ENCODE measurements at regions not wholly inside any gene's neighbourhood (a gene's known extent, or its start where the extent isn't known, plus 50 kb on each side); places are given as distances from the start of the nearest gene placed in this dataset.

- H3K9me3 ChIP-seq (ENCODE audit: control insufficient read depth, insufficient read depth, low read length), result no peaks in the 10 kb centered on the region
- H3K27ac Mint-ChIP-seq, result no peak overlapping the region
- H3K27me3 ChIP-seq (ENCODE audit: control insufficient read depth, insufficient read depth, low read length), result no peaks in the 10 kb centered on the region
- no peak for TF ChIP-seq CTCF (IDR thresholded peaks at IDR 0.05)
- no peaks in the 10 kb centered on the region for H3K36me3 ChIP-seq (ENCODE audit: control insufficient read depth, insufficient read depth, low read length)
- H3K4me1 ChIP-seq (ENCODE audit: control insufficient read depth, insufficient read depth, low read length), result no peaks in the 10 kb centered on the region
- no peak overlapping the region for H3K4me3 ChIP-seq (ENCODE audit: low read length)
- H3K9me3 Mint-ChIP-seq, result peaks cover 0 to 1% of the 10 kb centered on the region in 2 donors
- DNase-seq, result no peak
- no peaks in the 10 kb centered on the region for H3K4me1 Mint-ChIP-seq
- intact Hi-C loops (cut with micrococcal nuclease), result loop anchor here (2.0 kb wide), 1 partner anchor 15 kb away; no protein-coding TSS in a partner anchor
- 75% methylated on average over 5 of the region's 5 CpGs for WGBS (ENCODE audit: insufficient coverage)
- H3K36me3 Mint-ChIP-seq, result no peaks in the 10 kb centered on the region
- H3K27me3 Mint-ChIP-seq (ENCODE audit: low read depth in 2 of 2), result no peaks in the 10 kb centered on the region
- ATAC-seq, result no peak
- no peak overlapping the region for H3K4me3 Mint-ChIP-seq
- no peak overlapping the region for H3K27ac ChIP-seq (ENCODE audit: low read length)
Measured at GRCh38 chr17:13157656-13158055, 139.8 kb upstream of the ELAC2 start.

- Histone ChIP-seq H3K27ac (ENCODE audit: low read length) (no peak overlapping the region), H3K27me3 (ENCODE audit: control insufficient read depth, insufficient read depth, low read length) (no peaks in the 10 kb centered on the region), H3K4me1 (ENCODE audit: control insufficient read depth, insufficient read depth, low read length) (no peaks in the 10 kb centered on the region), H3K36me3 (ENCODE audit: control insufficient read depth, insufficient read depth, low read length) (no peaks in the 10 kb centered on the region), H3K9me3 (ENCODE audit: control insufficient read depth, insufficient read depth, low read length) (no peaks in the 10 kb centered on the region), H3K4me3 (ENCODE audit: low read length) (no peak overlapping the region)
- no peak overlapping the region for H3K4me3 Mint-ChIP-seq
- H3K27ac Mint-ChIP-seq, result no peak overlapping the region
- 82% methylated on average over 3 of the region's 4 CpGs for WGBS (ENCODE audit: insufficient coverage)
- intact Hi-C loops (cut with micrococcal nuclease), result no loop called here
- ATAC-seq (no peak), DNase-seq (no peak)
- H3K9me3 Mint-ChIP-seq, result peaks cover 0 to 2% of the 10 kb centered on the region in 2 donors
- TF ChIP-seq CTCF (IDR thresholded peaks at IDR 0.05), result no peak
- H3K4me1 Mint-ChIP-seq, result no peaks in the 10 kb centered on the region
- no peaks in the 10 kb centered on the region for H3K36me3 Mint-ChIP-seq
- H3K27me3 Mint-ChIP-seq (ENCODE audit: low read depth in 2 of 2), result no peaks in the 10 kb centered on the region
Measured at GRCh38 chr17:13154930-13155329, 137.1 kb upstream of the ELAC2 start.

GRCh38 chr17:13154398-13154797, 136.6 kb upstream of the ELAC2 start:
- H3K36me3 ChIP-seq (ENCODE audit: control insufficient read depth, insufficient read depth, low read length), result no peaks in the 10 kb centered on the region
- no peaks in the 10 kb centered on the region for H3K4me1 ChIP-seq (ENCODE audit: control insufficient read depth, insufficient read depth, low read length)
- Mint-ChIP-seq H3K36me3 (no peaks in the 10 kb centered on the region), H3K27ac (no peak overlapping the region), H3K4me3 (no peak overlapping the region), H3K4me1 (no peaks in the 10 kb centered on the region), H3K9me3 (peaks cover 0 to 2% of the 10 kb centered on the region in 2 donors), H3K27me3 (ENCODE audit: low read depth in 2 of 2) (no peaks in the 10 kb centered on the region)
- no peak for DNase-seq
- no peak overlapping the region for H3K27ac ChIP-seq (ENCODE audit: low read length)
- no peaks in the 10 kb centered on the region for H3K9me3 ChIP-seq (ENCODE audit: control insufficient read depth, insufficient read depth, low read length)
- TF ChIP-seq CTCF (IDR thresholded peaks at IDR 0.05), result no peak
- 90% methylated on average over 2 of the region's 2 CpGs for WGBS (ENCODE audit: insufficient coverage)
- intact Hi-C loops (cut with micrococcal nuclease), result no loop called here
- no peak for ATAC-seq
- H3K4me3 ChIP-seq (ENCODE audit: low read length), result no peak overlapping the region
- H3K27me3 ChIP-seq (ENCODE audit: control insufficient read depth, insufficient read depth, low read length), result no peaks in the 10 kb centered on the region

- no peaks in the 10 kb centered on the region for H3K36me3 ChIP-seq (ENCODE audit: control insufficient read depth, insufficient read depth, low read length)
- intact Hi-C loops (cut with micrococcal nuclease), result no loop called here
- H3K9me3 ChIP-seq (ENCODE audit: control insufficient read depth, insufficient read depth, low read length), result no peaks in the 10 kb centered on the region
- H3K27me3 Mint-ChIP-seq (ENCODE audit: low read depth in 2 of 2), result no peaks in the 10 kb centered on the region
- no peak for TF ChIP-seq CTCF (IDR thresholded peaks at IDR 0.05)
- ATAC-seq (no peak), DNase-seq (no peak)
- no peak overlapping the region for H3K27ac Mint-ChIP-seq
- H3K4me3 Mint-ChIP-seq, result no peak overlapping the region
- H3K4me1 ChIP-seq (ENCODE audit: control insufficient read depth, insufficient read depth, low read length), result no peaks in the 10 kb centered on the region
- H3K9me3 Mint-ChIP-seq, result peaks cover 0 to 6% of the 10 kb centered on the region in 2 donors
- no peaks in the 10 kb centered on the region for H3K4me1 Mint-ChIP-seq
- H3K27ac ChIP-seq (ENCODE audit: low read length), result no peak overlapping the region
- no peaks in the 10 kb centered on the region for H3K36me3 Mint-ChIP-seq
- H3K4me3 ChIP-seq (ENCODE audit: low read length), result no peak overlapping the region
- 100% methylated on average over 1 of the region's 1 CpG for WGBS (ENCODE audit: insufficient coverage)
- H3K27me3 ChIP-seq (ENCODE audit: control insufficient read depth, insufficient read depth, low read length), result no peaks in the 10 kb centered on the region
Measured at GRCh38 chr17:13153036-13153435, 135.2 kb upstream of the ELAC2 start.

Data from natural killer cell (primary cell).